Tibial nerve (tissue), 3 donors: ENCODE measurements at regions not wholly inside any gene's neighbourhood (a gene's known extent, or its start where the extent isn't known, plus 50 kb on each side); places are given as distances from the start of the nearest gene placed in this dataset.

Source experiments
- CTCF ChIP-seq, 5 experiments: fragments of 200-600 bp in 3 of 5; fragments of 450-650 bp in 2 of 5; sonication (generic) in 3 of 5; IDR thresholded peaks; one replicate each; pipeline ENCODE4 v1.5.1; 2016 to 2019; ENCODE audit warnings: antibody characterized with exemption in 5 of 5, mild to moderate bottlenecking in 3 of 5, moderate library complexity in 2 of 5
- POLR2A ChIP-seq, 2 donors: fragments of 450-650 bp; IDR thresholded peaks; one replicate each; pipeline ENCODE4 v1.6.1; 2017; ENCODE audit warnings: antibody characterized with exemption in 2 of 2, mild to moderate bottlenecking in 2 of 2, moderate library complexity in 2 of 2

GRCh38 chr10:10364902-10365301, 652.8 kb upstream of the CELF2 start:
- TF ChIP-seq CTCF (IDR thresholded peaks at IDR 0.05) = no peak
- no peak for TF ChIP-seq POLR2A (IDR thresholded peaks at IDR 0.05)
